ENCODE measurements at regions not wholly inside any gene's neighbourhood (a gene's known extent, or its start where the extent isn't known, plus 50 kb on each side); places are given as distances from the start of the nearest gene placed in this dataset.

GRCh38 chr9:89743216-89743572 is 138.4 kb downstream of the GADD45G start:
- TF ChIP-seq CTCF (IDR thresholded peaks at IDR 0.05) (no peak), YY1 (IDR thresholded peaks at IDR 0.05; ENCODE audit: low read depth) (no peak), FOXM1 (IDR thresholded peaks at IDR 0.05; ENCODE audit: low read depth) (no peak), IRF3 (IDR thresholded peaks at IDR 0.05; ENCODE audit: low read depth, low read length) (no peak), MAX (IDR thresholded peaks at IDR 0.05; ENCODE audit: low read depth) (no peak), TAF1 (IDR thresholded peaks at IDR 0.05; ENCODE audit: borderline replicate concordance, low read depth, low read length) (no peak), EZH2phosphoT487 (IDR thresholded peaks at IDR 0.05; ENCODE audit: borderline replicate concordance, low read depth) (no peak), GATA2 (CRISPR knock-in tag; IDR thresholded peaks at IDR 0.05) (no peak)

All from SK-N-SH (cell line).